NCI-H146 treated with DMSO at 0.1 percent for 48 hours (cell line): ENCODE measurements at regions not wholly inside any gene's neighbourhood (a gene's known extent, or its start where the extent isn't known, plus 50 kb on each side); places are given as distances from the start of the nearest gene placed in this dataset.

Source experiments
- DNase-seq: peaks from one replicate; lab custom pipeline; 2025; ENCODE audit not compliant: unreplicated experiment; lab: John Stamatoyannopoulos, UW

GRCh38 chr18:43570593-43570992 lies 293.3 kb upstream of the SYT4 start:
- DNase-seq, result no peak

GRCh38 chr18:43571078-43571689 lies 293.9 kb upstream of the SYT4 start:
- DNase-seq, result peak; percentile 93

- DNase-seq, result no peak
Measured at GRCh38 chr18:43572163-43572562, 294.9 kb upstream of the SYT4 start.

GRCh38 chr18:43574974-43575373 lies 297.7 kb upstream of the SYT4 start:
- DNase-seq, result peak; percentile 87

GRCh38 chr18:43578211-43578610 lies 300.9 kb upstream of the SYT4 start:
- no peak for DNase-seq

GRCh38 chr18:43578706-43579105 lies 301.4 kb upstream of the SYT4 start:
- peak; percentile 93 for DNase-seq

GRCh38 chr18:43581936-43582519 lies 304.7 kb upstream of the SYT4 start:
- DNase-seq, result no peak

- DNase-seq, result peak; percentile 80
Measured at GRCh38 chr18:43587538-43588153, 310.4 kb upstream of the SYT4 start.

GRCh38 chr18:43588838-43589237 lies 311.5 kb upstream of the SYT4 start:
- DNase-seq, result no peak

GRCh38 chr18:43589611-43590151 lies 312.4 kb upstream of the SYT4 start:
- DNase-seq, result no peak

GRCh38 chr18:43590182-43590903 lies 313.1 kb upstream of the SYT4 start:
- DNase-seq, result no peak

- no peak for DNase-seq
Measured at GRCh38 chr18:43592269-43592668, 315.0 kb upstream of the SYT4 start.

GRCh38 chr18:43596105-43596712 lies 318.9 kb upstream of the SYT4 start:
- peak; percentile 89 for DNase-seq

GRCh38 chr18:43601432-43601831 lies 324.1 kb upstream of the SYT4 start:
- no peak for DNase-seq

GRCh38 chr18:43605224-43605623 lies 327.9 kb upstream of the SYT4 start:
- no peak for DNase-seq

GRCh38 chr18:43606795-43607194 lies 329.5 kb upstream of the SYT4 start:
- no peak for DNase-seq

GRCh38 chr18:43620936-43621335 lies 343.6 kb upstream of the SYT4 start:
- peak; percentile 69 for DNase-seq

- no peak for DNase-seq
Measured at GRCh38 chr18:43622024-43622423, 344.7 kb upstream of the SYT4 start.

- no peak for DNase-seq
Measured at GRCh38 chr18:43625582-43625981, 348.3 kb upstream of the SYT4 start.

- peak; percentile 100 for DNase-seq
Measured at GRCh38 chr18:43627848-43628530, 350.7 kb upstream of the SYT4 start.

- peak; percentile 94 for DNase-seq
Measured at GRCh38 chr18:43634994-43635393, 357.7 kb upstream of the SYT4 start.
